Mesendoderm (in vitro differentiated cells): ENCODE measurements at regions not wholly inside any gene's neighbourhood (a gene's known extent, or its start where the extent isn't known, plus 50 kb on each side); places are given as distances from the start of the nearest gene placed in this dataset.
A peak's percentile ranks its signal among the peaks of the same experiment; 100 is the strongest.
"Not testable (repeated sequence)": the region's sequence is repeated elsewhere in the genome, so short reads cannot be mapped to it uniquely, and the experiment has no call there.

Experiments used
- DNase-seq: peaks from one replicate; pipeline ENCODE4 v3.0.0; 2013
- H2AK5ac ChIP-seq: 2 replicates; pipeline ENCODE4 v1.6.1; 2013; ENCODE audit warnings: low read length, inconsistent platforms
- H2BK120ac ChIP-seq: 2 replicates; pipeline ENCODE4 v1.6.1; 2013; ENCODE audit warnings: low read depth, mild to moderate bottlenecking, low read length, moderate library complexity, mixed read lengths
- H2BK15ac ChIP-seq: replicated peaks from 2 replicates; pipeline ENCODE4 v1.6.1; 2013; ENCODE audit warnings: low read depth, mild to moderate bottlenecking, moderate library complexity
- H2BK5ac ChIP-seq: 2 replicates; pipeline ENCODE4 v1.6.1; 2013; ENCODE audit warnings: low read length, inconsistent platforms
- H3K18ac ChIP-seq: 2 replicates; pipeline ENCODE4 v1.6.1; 2013; ENCODE audit warnings: mild to moderate bottlenecking, low read length, mixed read lengths
- H3K23ac ChIP-seq: one replicate; pipeline ENCODE4 v1.6.1; 2013; ENCODE audit warnings: low read length
- H3K27ac ChIP-seq: 2 replicates; pipeline ENCODE4 v1.5.1; 2013; ENCODE audit warnings: low read depth, mild to moderate bottlenecking, inconsistent platforms, low read length, moderate library complexity
- H3K27me3 ChIP-seq: 2 replicates; pipeline ENCODE4 v1.6.1; 2013; ENCODE audit warnings: low read length, control low read depth, mild to moderate bottlenecking, inconsistent platforms; ENCODE audit not compliant: insufficient read depth, poor library complexity
- H3K36me3 ChIP-seq: 2 replicates; pipeline ENCODE4 v1.6.1; 2013; ENCODE audit warnings: low read length, inconsistent platforms; ENCODE audit not compliant: control insufficient read depth, insufficient read depth
- H3K4ac ChIP-seq: one replicate; pipeline ENCODE4 v1.6.1; 2013; ENCODE audit warnings: low read depth, mild to moderate bottlenecking, low read length, moderate library complexity
- H3K4me1 ChIP-seq: 2 replicates; pipeline ENCODE4 v1.6.1; 2013; ENCODE audit warnings: low read depth, low read length, inconsistent platforms; ENCODE audit not compliant: control insufficient read depth
- H3K4me2 ChIP-seq: 2 replicates; pipeline ENCODE4 v1.6.1; 2013; ENCODE audit warnings: low read length
- H3K4me3 ChIP-seq: 2 replicates; pipeline ENCODE4 v1.5.1; 2013; ENCODE audit warnings: mild to moderate bottlenecking, low read length
- H3K56ac ChIP-seq: one replicate; pipeline ENCODE4 v1.6.1; 2013; ENCODE audit warnings: low read length
- H3K79me1 ChIP-seq: 2 replicates; pipeline ENCODE4 v1.6.1; 2013; ENCODE audit warnings: low read length, inconsistent platforms
- H3K79me2 ChIP-seq: 2 replicates; pipeline ENCODE4 v1.6.1; 2013; ENCODE audit warnings: mild to moderate bottlenecking, low read length; ENCODE audit not compliant: control insufficient read depth, insufficient read depth
- H3K9ac ChIP-seq: 2 replicates; pipeline ENCODE4 v1.6.1; 2013; ENCODE audit warnings: low read length, inconsistent platforms
- H4K5ac ChIP-seq: one replicate; pipeline ENCODE4 v1.6.1; 2013; ENCODE audit warnings: low read length
- H4K8ac ChIP-seq: one replicate; pipeline ENCODE4 v1.6.1; 2013; ENCODE audit warnings: low read depth, mild to moderate bottlenecking, control low read depth, low read length, moderate library complexity
- WGBS: extraction: QIAGEN DNeasy Blood & Tissue Kit; methylation state at CpG from one replicate; pipeline ENCODE4 v1.1.7; 2013; ENCODE audit warnings: low lambda C conversion rate, missing lambda C conversion rate; ENCODE audit not compliant: insufficient coverage; ENCODE audit errors: extremely low coverage; 5-methylcytosine and 5-hydroxymethylcytosine counted together

- H2BK15ac ChIP-seq, H3K79me1 ChIP-seq, DNase-seq, H4K8ac ChIP-seq, H3K23ac ChIP-seq, H3K27ac ChIP-seq, H3K4me2 ChIP-seq, H2BK5ac ChIP-seq, H3K27me3 ChIP-seq, H3K4me1 ChIP-seq, H4K5ac ChIP-seq, H3K36me3 ChIP-seq, H3K4me3 ChIP-seq, H2AK5ac ChIP-seq, H3K9ac ChIP-seq, H3K4ac ChIP-seq, H3K56ac ChIP-seq, H2BK120ac ChIP-seq, H3K79me2 ChIP-seq, H3K18ac ChIP-seq: not testable (repeated sequence)
- WGBS: no CpG with 5 or more reads among the region's 7 CpGs
Measured at GRCh38 chr1:83403500-83403899, 595.4 kb downstream of the TTLL7 start.

GRCh38 chr1:83401146-83401545 is 597.8 kb downstream of the TTLL7 start:
- H3K27me3 ChIP-seq, H2AK5ac ChIP-seq: not testable (repeated sequence)

DNA sequence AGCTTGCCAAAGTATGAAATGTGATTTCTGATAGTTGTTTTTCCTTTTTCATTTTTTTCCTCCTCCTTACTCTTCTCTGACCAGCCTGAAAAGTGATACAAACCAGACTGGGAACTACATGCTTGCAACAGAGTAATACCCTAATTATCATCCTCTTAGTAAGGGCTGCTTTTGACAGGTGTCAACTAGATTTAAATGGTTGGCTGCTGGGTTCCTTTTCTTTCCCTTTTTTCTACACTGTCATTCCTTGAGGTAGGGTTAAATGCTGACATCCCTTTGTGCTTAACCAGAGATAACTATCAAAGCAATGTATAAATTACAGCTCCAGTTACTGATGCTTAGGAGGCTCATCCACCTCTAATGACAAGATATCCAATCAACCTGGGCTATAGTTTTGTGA is 598.8 kb downstream of the TTLL7 start:
- H3K23ac ChIP-seq, H3K9ac ChIP-seq, H3K4me2 ChIP-seq, H2BK15ac ChIP-seq, H3K36me3 ChIP-seq, H2AK5ac ChIP-seq, H3K79me2 ChIP-seq, H3K4ac ChIP-seq, H3K4me1 ChIP-seq, H2BK5ac ChIP-seq, H3K4me3 ChIP-seq, H3K18ac ChIP-seq, H3K27ac ChIP-seq, H3K27me3 ChIP-seq, H3K56ac ChIP-seq, H4K8ac ChIP-seq, DNase-seq, H3K79me1 ChIP-seq, H2BK120ac ChIP-seq, H4K5ac ChIP-seq: not testable (repeated sequence)

More at GRCh38 chr1:83401146-83401545, 597.8 kb downstream of the TTLL7 start:
- not testable (repeated sequence) for H3K18ac ChIP-seq, H3K56ac ChIP-seq, H3K4ac ChIP-seq, H3K27ac ChIP-seq, H3K36me3 ChIP-seq, H3K9ac ChIP-seq, H3K79me2 ChIP-seq, H3K23ac ChIP-seq, H3K4me3 ChIP-seq, H4K8ac ChIP-seq, H4K5ac ChIP-seq, H2BK15ac ChIP-seq, H3K79me1 ChIP-seq, H3K4me2 ChIP-seq, H3K4me1 ChIP-seq, H2BK5ac ChIP-seq, H2BK120ac ChIP-seq, DNase-seq
- no CpG with 5 or more reads among the region's 1 CpG for WGBS

DNA sequence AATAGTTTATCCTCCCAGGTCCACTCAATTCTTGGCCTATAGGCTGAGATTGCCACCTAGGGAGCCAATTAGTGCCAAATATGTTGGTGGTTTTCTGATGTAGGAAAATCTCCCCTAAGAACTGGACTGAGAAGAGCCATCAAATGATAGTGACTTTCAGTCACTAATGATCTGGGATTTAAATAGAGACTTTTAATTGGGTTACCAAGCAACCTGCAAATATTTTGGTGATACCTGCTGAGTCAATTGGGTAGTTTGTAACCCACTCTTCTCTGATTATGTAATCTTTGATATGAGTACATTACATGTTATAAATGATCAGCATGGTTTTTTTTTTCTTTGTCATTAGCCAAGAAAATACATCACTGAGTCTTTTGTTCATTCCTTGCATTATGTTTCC is 600.8 kb downstream of the TTLL7 start:
- H3K18ac ChIP-seq, H3K23ac ChIP-seq, H3K4ac ChIP-seq, H2BK5ac ChIP-seq, H4K5ac ChIP-seq, H3K27ac ChIP-seq, H3K9ac ChIP-seq, H3K56ac ChIP-seq, H2AK5ac ChIP-seq, H3K79me1 ChIP-seq, H4K8ac ChIP-seq, H3K36me3 ChIP-seq, H3K4me2 ChIP-seq, H2BK15ac ChIP-seq, H2BK120ac ChIP-seq, H3K4me3 ChIP-seq, H3K79me2 ChIP-seq, H3K27me3 ChIP-seq, H3K4me1 ChIP-seq: not testable (repeated sequence)
- peak; percentile 1 for DNase-seq

DNA sequence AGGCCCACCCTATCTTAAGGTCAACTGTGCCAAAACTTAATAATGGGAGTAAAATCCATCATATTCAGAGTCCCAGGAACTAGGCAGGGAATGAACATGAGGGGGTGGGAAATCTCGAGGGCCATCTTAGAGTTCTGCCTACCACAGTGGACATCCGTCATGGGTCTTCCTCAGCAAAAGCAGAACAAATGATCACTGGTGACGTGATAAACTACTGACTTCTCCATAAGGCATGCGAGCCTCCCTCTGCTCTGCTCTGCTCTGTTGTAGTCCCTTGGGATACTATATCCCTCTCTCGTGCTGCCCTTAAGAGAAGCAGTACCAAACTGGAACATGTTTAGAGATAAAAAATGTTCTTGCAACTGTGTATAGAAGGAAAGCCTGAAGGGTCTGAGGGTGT is 603.8 kb downstream of the TTLL7 start:
- H3K4me1 ChIP-seq, H3K27me3 ChIP-seq, H3K79me2 ChIP-seq, H2BK15ac ChIP-seq, H3K27ac ChIP-seq, H3K4ac ChIP-seq, H3K4me3 ChIP-seq, H2BK5ac ChIP-seq, H3K56ac ChIP-seq, H3K36me3 ChIP-seq, DNase-seq, H3K79me1 ChIP-seq, H4K5ac ChIP-seq, H3K23ac ChIP-seq, H3K9ac ChIP-seq, H3K4me2 ChIP-seq, H2AK5ac ChIP-seq, H4K8ac ChIP-seq, H2BK120ac ChIP-seq, H3K18ac ChIP-seq: not testable (repeated sequence)
- no CpG with 5 or more reads among the region's 5 CpGs for WGBS

GRCh38 chr1:83386946-83387345 is 612.0 kb downstream of the TTLL7 start:
- H3K4ac ChIP-seq, H2BK120ac ChIP-seq, H3K18ac ChIP-seq, H4K5ac ChIP-seq, H3K23ac ChIP-seq, H3K79me1 ChIP-seq, H2AK5ac ChIP-seq, H2BK15ac ChIP-seq, DNase-seq, H3K4me3 ChIP-seq, H3K4me1 ChIP-seq, H3K27ac ChIP-seq, H3K56ac ChIP-seq, H3K4me2 ChIP-seq, H4K8ac ChIP-seq, H2BK5ac ChIP-seq, H3K36me3 ChIP-seq, H3K9ac ChIP-seq, H3K27me3 ChIP-seq, H3K79me2 ChIP-seq: not testable (repeated sequence)
- no CpG with 5 or more reads among the region's 1 CpG for whole genome bisulfite sequencing
